ENCODE measurements at regions not wholly inside any gene's neighbourhood (a gene's known extent, or its start where the extent isn't known, plus 50 kb on each side); places are given as distances from the start of the nearest gene placed in this dataset.

DNA sequence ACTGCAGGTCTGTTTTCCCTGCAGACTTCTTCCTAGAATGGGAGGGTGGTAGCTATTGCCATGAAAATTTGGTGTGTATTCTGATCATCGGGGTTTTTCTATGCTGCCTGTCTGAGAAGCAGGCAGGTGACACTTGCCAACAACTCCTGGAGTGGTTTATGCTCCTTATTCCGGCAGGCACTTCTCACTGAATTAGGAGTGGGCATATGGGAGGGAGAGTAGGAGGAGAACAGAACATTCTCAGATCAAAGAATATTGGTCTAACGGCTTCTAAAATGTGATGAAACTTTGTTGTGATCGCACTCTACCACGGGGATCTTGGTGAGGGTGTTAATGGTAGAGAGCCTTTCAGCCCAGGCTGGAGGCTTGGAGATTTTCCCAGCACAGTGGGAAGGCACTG lies 480.8 kb downstream of the PLCL1 start:
- no peak overlapping the region for H3K4me3 ChIP-seq
- no peaks in the 10 kb centered on the region for H3K27me3 ChIP-seq
- no peak overlapping the region for H3K27ac ChIP-seq
- WGBS, 4 donors, result 56 to 69% (median 58%) methylated on average over 5 of the region's 5 CpGs
- TF ChIP-seq, protein P1, sequence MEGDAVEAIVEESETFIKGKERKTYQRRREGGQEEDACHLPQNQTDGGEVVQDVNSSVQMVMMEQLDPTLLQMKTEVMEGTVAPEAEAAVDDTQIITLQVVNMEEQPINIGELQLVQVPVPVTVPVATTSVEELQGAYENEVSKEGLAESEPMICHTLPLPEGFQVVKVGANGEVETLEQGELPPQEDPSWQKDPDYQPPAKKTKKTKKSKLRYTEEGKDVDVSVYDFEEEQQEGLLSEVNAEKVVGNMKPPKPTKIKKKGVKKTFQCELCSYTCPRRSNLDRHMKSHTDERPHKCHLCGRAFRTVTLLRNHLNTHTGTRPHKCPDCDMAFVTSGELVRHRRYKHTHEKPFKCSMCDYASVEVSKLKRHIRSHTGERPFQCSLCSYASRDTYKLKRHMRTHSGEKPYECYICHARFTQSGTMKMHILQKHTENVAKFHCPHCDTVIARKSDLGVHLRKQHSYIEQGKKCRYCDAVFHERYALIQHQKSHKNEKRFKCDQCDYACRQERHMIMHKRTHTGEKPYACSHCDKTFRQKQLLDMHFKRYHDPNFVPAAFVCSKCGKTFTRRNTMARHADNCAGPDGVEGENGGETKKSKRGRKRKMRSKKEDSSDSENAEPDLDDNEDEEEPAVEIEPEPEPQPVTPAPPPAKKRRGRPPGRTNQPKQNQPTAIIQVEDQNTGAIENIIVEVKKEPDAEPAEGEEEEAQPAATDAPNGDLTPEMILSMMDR (IDR thresholded peaks at IDR 0.05), result no peak
- TF ChIP-seq POLR2A (IDR thresholded peaks at IDR 0.05), result no peak
- intact Hi-C loops (cut with DNase I), result no loop called here
- H3K4me1 ChIP-seq (replicated peaks in 1 of 2), result no peaks in the 10 kb centered on the region
- DNase-seq, result no peak
- H3K9me3 ChIP-seq (replicated peaks in 1 of 3), result no peaks in the 10 kb centered on the region
- no peaks in the 10 kb centered on the region for H3K36me3 ChIP-seq (replicated peaks in 1 of 2)

- WGBS, 4 donors, result 43 to 61% (median 54%) methylated on average over 2 of the region's 2 CpGs
- Histone ChIP-seq H3K27me3 (no peaks in the 10 kb centered on the region), H3K9me3 (replicated peaks in 1 of 3) (no peaks in the 10 kb centered on the region), H3K4me1 (replicated peaks in 1 of 2) (no peaks in the 10 kb centered on the region), H3K27ac (no peak overlapping the region), H3K4me3 (no peak overlapping the region), H3K36me3 (replicated peaks in 1 of 2) (no peaks in the 10 kb centered on the region)
- no peak for DNase-seq
- TF ChIP-seq, protein P1 (IDR thresholded peaks at IDR 0.05), result no peak
- TF ChIP-seq POLR2A (IDR thresholded peaks at IDR 0.05), result no peak
- intact Hi-C loops (cut with DNase I), result no loop called here
Observed at GRCh38 chr2:198283146-198283545, 478.8 kb downstream of the PLCL1 start.

DNA sequence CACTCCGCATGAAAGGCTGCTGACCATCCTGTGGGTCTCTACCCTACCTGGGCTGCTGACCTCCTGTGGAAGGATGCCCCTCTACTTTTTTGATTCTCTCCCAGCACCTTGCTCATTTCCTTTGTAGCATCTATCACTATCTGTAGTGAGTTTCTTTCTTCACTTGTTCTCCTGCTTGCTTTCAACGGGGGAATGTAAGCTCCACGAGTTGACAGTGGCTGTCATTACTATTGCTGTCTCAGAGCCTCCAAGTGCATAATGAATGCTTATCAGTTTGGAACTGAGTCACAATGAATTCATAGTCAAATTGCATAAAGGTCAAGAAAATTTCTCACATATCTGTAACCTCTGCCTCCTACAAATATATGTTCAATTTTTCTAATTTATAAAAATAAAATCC lies 477.7 kb downstream of the PLCL1 start:
- H3K4me1 ChIP-seq (replicated peaks in 1 of 2), result no peaks in the 10 kb centered on the region
- intact Hi-C loops (cut with DNase I), result no loop called here
- no peak overlapping the region for H3K4me3 ChIP-seq
- 54 to 60% (median 59%) methylated on average over 3 of the region's 3 CpGs for WGBS, 4 donors
- H3K9me3 ChIP-seq (replicated peaks in 1 of 3), result no peaks in the 10 kb centered on the region
- no peak overlapping the region for H3K27ac ChIP-seq
- H3K27me3 ChIP-seq, result no peaks in the 10 kb centered on the region
- DNase-seq, result no peak
- H3K36me3 ChIP-seq (replicated peaks in 1 of 2), result no peaks in the 10 kb centered on the region
- TF ChIP-seq, protein P1 (IDR thresholded peaks at IDR 0.05), result no peak
- TF ChIP-seq POLR2A (IDR thresholded peaks at IDR 0.05), result no peak

GRCh38 chr2:198280145-198280544 lies 475.8 kb downstream of the PLCL1 start:
- intact Hi-C loops (cut with DNase I), result no loop called here
- H3K4me1 ChIP-seq (replicated peaks in 1 of 2), result no peaks in the 10 kb centered on the region
- H3K4me3 ChIP-seq, result no peak overlapping the region
- no peaks in the 10 kb centered on the region for H3K36me3 ChIP-seq (replicated peaks in 1 of 2)
- H3K27ac ChIP-seq, result no peak overlapping the region
- TF ChIP-seq, protein P1 (IDR thresholded peaks at IDR 0.05), result no peak
- TF ChIP-seq POLR2A (IDR thresholded peaks at IDR 0.05), result no peak
- WGBS, 4 donors, result 49 to 78% (median 70%) methylated on average over 2 of the region's 2 CpGs
- no peaks in the 10 kb centered on the region for H3K27me3 ChIP-seq
- H3K9me3 ChIP-seq (replicated peaks in 1 of 3), result no peaks in the 10 kb centered on the region
- DNase-seq, result no peak
